ENCODE measurements at regions not wholly inside any gene's neighbourhood (a gene's known extent, or its start where the extent isn't known, plus 50 kb on each side); places are given as distances from the start of the nearest gene placed in this dataset.
"Not testable (repeated sequence)": the region's sequence is repeated elsewhere in the genome, so short reads cannot be mapped to it uniquely, and the experiment has no call there.

- H3K4me3 ChIP-seq (ENCODE audit: low read depth, low read length), result no peak overlapping the region
- no peak for TF ChIP-seq CTCF (IDR thresholded peaks at IDR 0.05; ENCODE audit: borderline replicate concordance, insufficient read depth, low read depth, low read length)
Measured at GRCh38 chr6:8839626-8840025, 404.3 kb upstream of the SLC35B3 start.

- no peak overlapping the region for H3K4me3 ChIP-seq (ENCODE audit: low read depth, low read length)
- TF ChIP-seq CTCF (IDR thresholded peaks at IDR 0.05; ENCODE audit: borderline replicate concordance, insufficient read depth, low read depth, low read length), result no peak
Measured at GRCh38 chr6:8837343-8837742, 402.0 kb upstream of the SLC35B3 start.

GRCh38 chr6:8832695-8833094 lies 397.4 kb upstream of the SLC35B3 start:
- not testable (repeated sequence) for H3K4me3 ChIP-seq (ENCODE audit: low read depth, low read length)

- H3K4me3 ChIP-seq (ENCODE audit: low read depth, low read length), result no peak overlapping the region
- TF ChIP-seq CTCF (IDR thresholded peaks at IDR 0.05; ENCODE audit: borderline replicate concordance, insufficient read depth, low read depth, low read length), result no peak
Measured at GRCh38 chr6:8831366-8832152, 396.2 kb upstream of the SLC35B3 start.

- no peak overlapping the region for H3K4me3 ChIP-seq (ENCODE audit: low read depth, low read length)
- no peak for TF ChIP-seq CTCF (IDR thresholded peaks at IDR 0.05; ENCODE audit: borderline replicate concordance, insufficient read depth, low read depth, low read length)
Measured at GRCh38 chr6:8830794-8831193, 395.4 kb upstream of the SLC35B3 start.

- no peak for TF ChIP-seq CTCF (IDR thresholded peaks at IDR 0.05; ENCODE audit: borderline replicate concordance, insufficient read depth, low read depth, low read length)
- no peak overlapping the region for H3K4me3 ChIP-seq (ENCODE audit: low read depth, low read length)
Measured at GRCh38 chr6:8829796-8830195, 394.5 kb upstream of the SLC35B3 start.

GRCh38 chr6:8829296-8829695 lies 394.0 kb upstream of the SLC35B3 start:
- TF ChIP-seq CTCF (IDR thresholded peaks at IDR 0.05; ENCODE audit: borderline replicate concordance, insufficient read depth, low read depth, low read length), result no peak
- H3K4me3 ChIP-seq (ENCODE audit: low read depth, low read length), result no peak overlapping the region
